WTC11 (cell line): ENCODE measurements at regions not wholly inside any gene's neighbourhood (a gene's known extent, or its start where the extent isn't known, plus 50 kb on each side); places are given as distances from the start of the nearest gene placed in this dataset.

ENCODE experiments used
- ATAC-seq: fragments of 200-7000 bp; cut with Tn5 transposase; 2 replicates; pipeline ENCODE4 v1.10.0; 2021; ENCODE audit warnings: mild to moderate bottlenecking, moderate library complexity
- CTCF ChIA-PET: fragments of 300-600 bp; sonication (Branson Sonifier 250); formaldehyde crosslinking; loops from one replicate; lab custom pipeline; 2021; ENCODE audit warnings: antibody characterized with exemption; lab: Charles Lee
- POLR2A ChIA-PET: fragments of 350-600 bp; sonication (Branson Sonifier 250); formaldehyde crosslinking; loops from one replicate; lab custom pipeline; 2021; ENCODE audit warnings: antibody characterized with exemption; lab: Charles Lee
- DNase-seq: peaks from one replicate; pipeline ENCODE4 v3.0.0; 2021; ENCODE audit warnings: low spot score
- H3K27ac Mint-ChIP-seq: 2 replicates; pipeline ENCODE4 v1.8.0; 2021; ENCODE audit warnings: mixed read lengths
- H3K27me3 Mint-ChIP-seq: 2 replicates; pipeline ENCODE4 v1.8.0; 2021; ENCODE audit warnings: low read depth, mild to moderate bottlenecking, moderate library complexity, mixed read lengths
- H3K36me3 Mint-ChIP-seq: 2 replicates; pipeline ENCODE4 v1.8.0; 2021; ENCODE audit warnings: mixed read lengths
- H3K4me1 Mint-ChIP-seq: 2 replicates; pipeline ENCODE4 v1.8.0; 2022; ENCODE audit warnings: mixed read lengths
- H3K4me3 Mint-ChIP-seq: 2 replicates; pipeline ENCODE4 v1.8.0; 2021; ENCODE audit warnings: mild to moderate bottlenecking, moderate library complexity, mixed read lengths
- H3K9me3 Mint-ChIP-seq: 2 replicates; pipeline ENCODE4 v1.8.0; 2021; ENCODE audit warnings: mixed read lengths
- AR ChIP-seq: fragments of 250-450 bp; sonication (Bioruptor Pico); IDR thresholded peaks from 2 replicates; pipeline ENCODE4 v1.9.0; 2021; ENCODE audit warnings: mild to moderate bottlenecking
- CREB1 ChIP-seq: sonication (generic); formaldehyde crosslinking; IDR thresholded peaks from 2 replicates; pipeline ENCODE4 v1.8.0; 2023; ENCODE audit warnings: mild to moderate bottlenecking, missing genetic modification reagents
- E2F5 ChIP-seq: sonication (generic); formaldehyde crosslinking; IDR thresholded peaks from 2 replicates; pipeline ENCODE4 v1.8.1; 2022; ENCODE audit warnings: mild to moderate bottlenecking, moderate library complexity, missing genetic modification reagents
- FOXJ3 ChIP-seq: sonication (generic); formaldehyde crosslinking; IDR thresholded peaks from 2 replicates; pipeline ENCODE4 v1.9.0; 2021; ENCODE audit warnings: missing genetic modification reagents, mild to moderate bottlenecking, borderline replicate concordance
- GABPB1 ChIP-seq: sonication (generic); formaldehyde crosslinking; IDR thresholded peaks from 2 replicates; pipeline ENCODE4 v1.8.1; 2023; ENCODE audit warnings: mild to moderate bottlenecking, missing genetic modification reagents
- HMGA2 ChIP-seq: fragments of 250-450 bp; sonication (Bioruptor Pico); IDR thresholded peaks from 2 replicates; pipeline ENCODE4 v1.4.0; 2021; ENCODE audit warnings: mild to moderate bottlenecking, moderate library complexity
- HMGXB4 ChIP-seq: sonication (generic); formaldehyde crosslinking; IDR thresholded peaks from 2 replicates; pipeline ENCODE4 v1.8.1; 2023; ENCODE audit warnings: mild to moderate bottlenecking, moderate library complexity, missing genetic modification reagents
- JAZF1 ChIP-seq: fragments of 250-450 bp; sonication (Bioruptor Pico); IDR thresholded peaks from 2 replicates; pipeline ENCODE4 v1.9.0; 2021; ENCODE audit warnings: moderate library complexity, mild to moderate bottlenecking, inconsistent platforms
- JUN ChIP-seq: sonication (generic); formaldehyde crosslinking; IDR thresholded peaks from 2 replicates; pipeline ENCODE4 v1.8.0; 2023; ENCODE audit warnings: mild to moderate bottlenecking, missing genetic modification reagents
- NFATC4 ChIP-seq: fragments of 250-450 bp; sonication (Bioruptor Pico); IDR thresholded peaks from 2 replicates; pipeline ENCODE4 v1.9.0; 2021; ENCODE audit warnings: mild to moderate bottlenecking
- NR1H2 ChIP-seq: sonication (generic); formaldehyde crosslinking; IDR thresholded peaks from 2 replicates; pipeline ENCODE4 v1.9.0; 2021; ENCODE audit warnings: mild to moderate bottlenecking, moderate library complexity, missing genetic modification reagents
- NR3C1 ChIP-seq: sonication (generic); formaldehyde crosslinking; conservative IDR thresholded peaks from 2 replicates; pipeline ENCODE4 v1.8.1; 2023; ENCODE audit warnings: low read depth, mild to moderate bottlenecking, missing genetic modification reagents
- RORB ChIP-seq: fragments of 250-450 bp; sonication (Bioruptor Pico); IDR thresholded peaks from 2 replicates; pipeline ENCODE4 v1.9.0; 2021; ENCODE audit warnings: mild to moderate bottlenecking
- ZNF671 ChIP-seq: fragments of 250-450 bp; sonication (Bioruptor Pico); IDR thresholded peaks from 2 replicates; pipeline ENCODE4 v1.8.0; 2021; ENCODE audit warnings: mild to moderate bottlenecking
- TF ChIP-seq, protein P1 (sequence below): sonication (generic); formaldehyde crosslinking; IDR thresholded peaks from 2 replicates; pipeline ENCODE4 v1.8.0; 2023; ENCODE audit warnings: mild to moderate bottlenecking, missing genetic modification reagents
- TF ChIP-seq, protein P2 (sequence below): sonication (generic); formaldehyde crosslinking; IDR thresholded peaks from 2 replicates; pipeline ENCODE4 v1.8.1; 2022; ENCODE audit warnings: missing genetic modification reagents, borderline replicate concordance
- TF ChIP-seq, protein P3 (sequence below): fragments of 250-450 bp; sonication (Bioruptor Pico); IDR thresholded peaks from 2 replicates; pipeline ENCODE4 v1.8.0; 2021; ENCODE audit warnings: mild to moderate bottlenecking

GRCh38 chr7:13159467-13160184 is 472.2 kb downstream of the ARL4A start (continued):
- TF ChIP-seq, protein P1, sequence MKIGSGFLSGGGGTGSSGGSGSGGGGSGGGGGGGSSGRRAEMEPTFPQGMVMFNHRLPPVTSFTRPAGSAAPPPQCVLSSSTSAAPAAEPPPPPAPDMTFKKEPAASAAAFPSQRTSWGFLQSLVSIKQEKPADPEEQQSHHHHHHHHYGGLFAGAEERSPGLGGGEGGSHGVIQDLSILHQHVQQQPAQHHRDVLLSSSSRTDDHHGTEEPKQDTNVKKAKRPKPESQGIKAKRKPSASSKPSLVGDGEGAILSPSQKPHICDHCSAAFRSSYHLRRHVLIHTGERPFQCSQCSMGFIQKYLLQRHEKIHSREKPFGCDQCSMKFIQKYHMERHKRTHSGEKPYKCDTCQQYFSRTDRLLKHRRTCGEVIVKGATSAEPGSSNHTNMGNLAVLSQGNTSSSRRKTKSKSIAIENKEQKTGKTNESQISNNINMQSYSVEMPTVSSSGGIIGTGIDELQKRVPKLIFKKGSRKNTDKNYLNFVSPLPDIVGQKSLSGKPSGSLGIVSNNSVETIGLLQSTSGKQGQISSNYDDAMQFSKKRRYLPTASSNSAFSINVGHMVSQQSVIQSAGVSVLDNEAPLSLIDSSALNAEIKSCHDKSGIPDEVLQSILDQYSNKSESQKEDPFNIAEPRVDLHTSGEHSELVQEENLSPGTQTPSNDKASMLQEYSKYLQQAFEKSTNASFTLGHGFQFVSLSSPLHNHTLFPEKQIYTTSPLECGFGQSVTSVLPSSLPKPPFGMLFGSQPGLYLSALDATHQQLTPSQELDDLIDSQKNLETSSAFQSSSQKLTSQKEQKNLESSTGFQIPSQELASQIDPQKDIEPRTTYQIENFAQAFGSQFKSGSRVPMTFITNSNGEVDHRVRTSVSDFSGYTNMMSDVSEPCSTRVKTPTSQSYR (CRISPR knock-in tag) = no peak
- no peak for TF ChIP-seq RORB (CRISPR knock-in tag)
- TF ChIP-seq JAZF1 (CRISPR knock-in tag) = no peak
- no peak for TF ChIP-seq NR1H2 (CRISPR knock-in tag)
- no peak for TF ChIP-seq NR3C1
- no peak for TF ChIP-seq CREB1
- TF ChIP-seq, all 79 proteins: peak for 0

DNA sequence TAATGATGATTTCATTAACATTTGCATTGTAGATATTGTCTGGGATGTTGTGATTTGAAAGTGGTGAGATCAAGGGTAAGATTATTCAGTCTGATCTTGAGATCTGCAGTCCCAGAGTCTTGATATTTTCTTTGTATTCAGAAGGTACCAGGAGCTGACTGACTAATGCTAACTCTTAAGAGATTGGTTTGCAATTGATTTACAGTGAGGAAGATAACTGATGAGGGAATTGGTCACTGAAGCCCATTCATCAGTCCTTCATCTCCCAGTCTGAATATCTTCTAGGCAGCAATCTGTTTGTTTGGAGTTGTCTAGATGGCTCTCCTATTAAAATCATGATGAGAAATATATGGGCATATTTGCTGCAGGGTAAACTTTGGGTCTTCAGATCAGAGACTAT is 473.7 kb downstream of the ARL4A start:
- no peak overlapping the region for H3K27ac Mint-ChIP-seq
- DNase-seq (no peak), ATAC-seq (no peak)
- no peaks in the 10 kb centered on the region for H3K27me3 Mint-ChIP-seq
- no peaks in the 10 kb centered on the region for H3K9me3 Mint-ChIP-seq
- H3K36me3 Mint-ChIP-seq = no peaks in the 10 kb centered on the region
- TF ChIP-seq E2F5 (CRISPR knock-in tag) (no peak), AR (CRISPR knock-in tag) (no peak), NR1H2 (CRISPR knock-in tag) (no peak), HMGXB4 (no peak), NR3C1 (no peak), HMGA2 (CRISPR knock-in tag) (no peak), ZNF671 (CRISPR knock-in tag) (no peak), JUN (CRISPR knock-in tag) (no peak), GABPB1 (CRISPR knock-in tag) (no peak), FOXJ3 (CRISPR knock-in tag) (no peak), NFATC4 (CRISPR knock-in tag) (no peak)
- TF ChIP-seq, protein P2, sequence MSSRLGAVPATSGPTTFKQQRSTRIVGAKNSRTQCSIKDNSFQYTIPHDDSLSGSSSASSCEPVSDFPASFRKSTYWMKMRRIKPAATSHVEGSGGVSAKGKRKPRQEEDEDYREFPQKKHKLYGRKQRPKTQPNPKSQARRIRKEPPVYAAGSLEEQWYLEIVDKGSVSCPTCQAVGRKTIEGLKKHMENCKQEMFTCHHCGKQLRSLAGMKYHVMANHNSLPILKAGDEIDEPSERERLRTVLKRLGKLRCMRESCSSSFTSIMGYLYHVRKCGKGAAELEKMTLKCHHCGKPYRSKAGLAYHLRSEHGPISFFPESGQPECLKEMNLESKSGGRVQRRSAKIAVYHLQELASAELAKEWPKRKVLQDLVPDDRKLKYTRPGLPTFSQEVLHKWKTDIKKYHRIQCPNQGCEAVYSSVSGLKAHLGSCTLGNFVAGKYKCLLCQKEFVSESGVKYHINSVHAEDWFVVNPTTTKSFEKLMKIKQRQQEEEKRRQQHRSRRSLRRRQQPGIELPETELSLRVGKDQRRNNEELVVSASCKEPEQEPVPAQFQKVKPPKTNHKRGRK = no peak
- TF ChIP-seq, protein P3, sequence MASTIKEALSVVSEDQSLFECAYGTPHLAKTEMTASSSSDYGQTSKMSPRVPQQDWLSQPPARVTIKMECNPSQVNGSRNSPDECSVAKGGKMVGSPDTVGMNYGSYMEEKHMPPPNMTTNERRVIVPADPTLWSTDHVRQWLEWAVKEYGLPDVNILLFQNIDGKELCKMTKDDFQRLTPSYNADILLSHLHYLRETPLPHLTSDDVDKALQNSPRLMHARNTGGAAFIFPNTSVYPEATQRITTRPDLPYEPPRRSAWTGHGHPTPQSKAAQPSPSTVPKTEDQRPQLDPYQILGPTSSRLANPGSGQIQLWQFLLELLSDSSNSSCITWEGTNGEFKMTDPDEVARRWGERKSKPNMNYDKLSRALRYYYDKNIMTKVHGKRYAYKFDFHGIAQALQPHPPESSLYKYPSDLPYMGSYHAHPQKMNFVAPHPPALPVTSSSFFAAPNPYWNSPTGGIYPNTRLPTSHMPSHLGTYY = no peak
- ChIA-PET CTCF (no interaction called here), POLR2A (no interaction called here)
- no peak overlapping the region for H3K4me3 Mint-ChIP-seq
- H3K4me1 Mint-ChIP-seq = peaks cover 7% of the 10 kb centered on the region; the same call in 1 of the 2 replicates
